A549 (cell line): ENCODE measurements at regions not wholly inside any gene's neighbourhood (a gene's known extent, or its start where the extent isn't known, plus 50 kb on each side); places are given as distances from the start of the nearest gene placed in this dataset.

Experiments used
- ATAC-seq, 2 experiments: fragments of 200-7000 bp in 1 of 2; fragments of >200 bp in 1 of 2; cut with Nextera tagmentation in 1 of 2; cut with Tn5 transposase in 1 of 2; 3 replicates each; pipeline versions ENCODE4 v1.8.0 to v1.9.1; 2018 to 2020; ENCODE audit warnings: mild to moderate bottlenecking in 1 of 2, moderate library complexity in 1 of 2
- CTCF ChIA-PET: fragments of 300-600 bp; sonication (Branson Sonifier 250); formaldehyde crosslinking; extraction: SDS; loops from one replicate; lab custom pipeline; 2021; ENCODE audit warnings: antibody characterized with exemption, inconsistent platforms; lab: Yijun Ruan, JAX
- POLR2A ChIA-PET: fragments of 350-600 bp; formaldehyde crosslinking; extraction: SDS; loops from one replicate; lab custom pipeline; 2021; ENCODE audit warnings: antibody characterized with exemption, inconsistent platforms; lab: Yijun Ruan, JAX
- DNase-seq, 2 experiments: peaks; one replicate each; pipeline versions ENCODE4 v3.0.0 to v3.0.0-alpha.2; 2011 to 2016; ENCODE audit warnings: low read depth in 1 of 2, low spot score in 1 of 2
- FAIRE-seq: peaks from 2 replicates; lab custom pipeline; 2011; peaks lifted over from hg19 to GRCh38; lab: Jason Lieb, UNC
- H3K27ac ChIP-seq, 2 experiments: fragments of >200 bp; sonication (Bioruptor Twin); formaldehyde crosslinking; 3 replicates each; pipeline ENCODE4 v1.5.1; 2016 to 2017
- H3K4me1 ChIP-seq: fragments of >200 bp; sonication (Bioruptor Twin); formaldehyde crosslinking; 3 replicates; pipeline ENCODE4 v1.6.1; 2016
- H3K4me2 ChIP-seq: fragments of >200 bp; sonication (Bioruptor Twin); formaldehyde crosslinking; 3 replicates; pipeline ENCODE4 v1.6.1; 2016
- H3K4me3 ChIP-seq: fragments of >200 bp; sonication (Bioruptor Twin); formaldehyde crosslinking; 3 replicates; pipeline ENCODE4 v1.5.1; 2016
- H3K9me3 ChIP-seq: fragments of >200 bp; sonication (Bioruptor Twin); formaldehyde crosslinking; 3 replicates; pipeline ENCODE4 v1.6.1; 2016
- CBX2 ChIP-seq: fragments of 200-600 bp; sonication (generic); IDR thresholded peaks from 2 replicates; pipeline ENCODE4 v1.6.1; 2016; ENCODE audit warnings: low read depth, mild to moderate bottlenecking, borderline replicate concordance
- CEBPB ChIP-seq, 2 experiments: fragments of >200 bp in 1 of 2; sonication (Bioruptor Twin) in 1 of 2; formaldehyde crosslinking in 1 of 2; IDR thresholded peaks; 2 replicates each; pipeline ENCODE4 v1.6.1; 2012 to 2016
- CHD4 ChIP-seq: fragments of 200-600 bp; sonication (generic); IDR thresholded peaks from 2 replicates; pipeline ENCODE4 v1.6.1; 2016; ENCODE audit warnings: antibody characterized with exemption, mild to moderate bottlenecking, borderline replicate concordance
- EHF ChIP-seq: fragments of 250-450 bp; sonication (Bioruptor Pico); IDR thresholded peaks from 2 replicates; pipeline ENCODE4 v1.5.0; 2020; ENCODE audit warnings: mild to moderate bottlenecking
- FOSB ChIP-seq: fragments of 250-450 bp; sonication (Bioruptor Pico); IDR thresholded peaks from 2 replicates; pipeline ENCODE4 v1.5.0; 2020; ENCODE audit warnings: mild to moderate bottlenecking, moderate library complexity
- FOSL2 ChIP-seq, 2 experiments: fragments of 450-650 bp in 1 of 2; fragments of >200 bp in 1 of 2; sonication (Bioruptor Twin) in 1 of 2; formaldehyde crosslinking; IDR thresholded peaks; 2 replicates each; pipeline versions ENCODE4 v1.5.0 to v1.6.1; 2016 to 2020; ENCODE audit warnings: mild to moderate bottlenecking in 1 of 2, moderate library complexity in 1 of 2
- FOXS1 ChIP-seq: fragments of 250-450 bp; sonication (Bioruptor Pico); IDR thresholded peaks from 2 replicates; pipeline ENCODE4 v1.5.0; 2020; ENCODE audit warnings: mild to moderate bottlenecking, moderate library complexity
- GATA3 ChIP-seq: IDR thresholded peaks from 2 replicates; pipeline ENCODE4 v1.6.1; 2012; ENCODE audit warnings: borderline replicate concordance
- HOXA7 ChIP-seq: fragments of 250-450 bp; sonication (Bioruptor Pico); IDR thresholded peaks from 2 replicates; pipeline ENCODE4 v1.5.0; 2020; ENCODE audit warnings: mild to moderate bottlenecking, moderate library complexity
- HOXB13 ChIP-seq: fragments of 250-450 bp; sonication (Bioruptor Pico); IDR thresholded peaks from 2 replicates; pipeline ENCODE4 v1.5.0; 2020; ENCODE audit warnings: low read depth, mild to moderate bottlenecking, moderate library complexity
- JUNB ChIP-seq: fragments of >200 bp; sonication (Bioruptor Twin); formaldehyde crosslinking; IDR thresholded peaks from 2 replicates; pipeline ENCODE4 v1.6.1; 2016
- KDM5A ChIP-seq: fragments of 200-600 bp; sonication (generic); IDR thresholded peaks from 2 replicates; pipeline ENCODE4 v1.6.1; 2016; ENCODE audit warnings: antibody characterized with exemption, mild to moderate bottlenecking
- MYC ChIP-seq: IDR thresholded peaks from 2 replicates; pipeline ENCODE4 v1.6.1; 2012; ENCODE audit warnings: mild to moderate bottlenecking, inconsistent platforms, low read length, improper control_type of control experiment, borderline replicate concordance
- NFE2L2 ChIP-seq: fragments of 150-350 bp; conservative IDR thresholded peaks from 2 replicates; pipeline ENCODE4 v1.6.1; 2014; ENCODE audit warnings: low read length
- NPAS2 ChIP-seq: fragments of 250-450 bp; sonication (Bioruptor Pico); IDR thresholded peaks from 2 replicates; pipeline ENCODE4 v1.8.0; 2022; ENCODE audit warnings: mild to moderate bottlenecking, moderate library complexity, borderline replicate concordance
- NR3C1 ChIP-seq: fragments of >200 bp; sonication (Bioruptor Twin); formaldehyde crosslinking; IDR thresholded peaks from 3 replicates; pipeline ENCODE4 v1.6.1; 2017
- RARB ChIP-seq: fragments of 250-450 bp; sonication (Bioruptor Pico); IDR thresholded peaks from 2 replicates; pipeline ENCODE4 v1.8.0; 2021; ENCODE audit warnings: mild to moderate bottlenecking, moderate library complexity
- RCOR1 ChIP-seq: fragments of 150-350 bp; IDR thresholded peaks from 2 replicates; pipeline ENCODE4 v1.6.1; 2014; ENCODE audit warnings: antibody characterized with exemption, low read length, low read depth
- RNF2 ChIP-seq: fragments of 200-600 bp; sonication (generic); IDR thresholded peaks from 2 replicates; pipeline ENCODE4 v1.6.1; 2016; ENCODE audit warnings: low read depth, mild to moderate bottlenecking, antibody characterized with exemption, moderate library complexity, borderline replicate concordance
- SMC3 ChIP-seq: fragments of >200 bp; sonication (Bioruptor Twin); formaldehyde crosslinking; IDR thresholded peaks from 3 replicates; pipeline ENCODE4 v1.6.1; 2018; ENCODE audit warnings: inconsistent platforms
- SREBF2 ChIP-seq: fragments of 450-650 bp; IDR thresholded peaks from 2 replicates; pipeline ENCODE4 v1.6.1; 2014; ENCODE audit warnings: mild to moderate bottlenecking, moderate library complexity
- TFCP2L1 ChIP-seq: fragments of 250-450 bp; sonication (Bioruptor Pico); IDR thresholded peaks from 2 replicates; pipeline ENCODE4 v1.5.0; 2021; ENCODE audit warnings: mild to moderate bottlenecking
- TP53 ChIP-seq: fragments of 250-450 bp; sonication (Bioruptor Pico); IDR thresholded peaks from 2 replicates; pipeline ENCODE4 v1.5.0; 2021; ENCODE audit warnings: mild to moderate bottlenecking, moderate library complexity
- ZFP36 ChIP-seq: fragments of 450-650 bp; IDR thresholded peaks from 2 replicates; pipeline ENCODE4 v1.6.1; 2014; ENCODE audit warnings: borderline replicate concordance; ENCODE audit not compliant: partially characterized antibody
- ZSCAN20 ChIP-seq: fragments of 250-450 bp; sonication (Bioruptor Pico); IDR thresholded peaks from 2 replicates; pipeline ENCODE4 v1.8.0; 2022; ENCODE audit warnings: mild to moderate bottlenecking, moderate library complexity
- WGBS: methylation state at CpG from one replicate; pipeline ENCODE4 v1.1.6; 2017; ENCODE audit errors: missing lambda C conversion rate; 5-methylcytosine and 5-hydroxymethylcytosine counted together
- TF ChIP-seq, protein P1 (sequence below): IDR thresholded peaks from 2 replicates; pipeline ENCODE4 v1.6.1; 2012
- TF ChIP-seq, protein P2 (sequence below): IDR thresholded peaks from 2 replicates; pipeline ENCODE4 v1.6.1; 2012; ENCODE audit warnings: low read depth, borderline replicate concordance
- TF ChIP-seq, protein P3 (sequence below): IDR thresholded peaks from 2 replicates; pipeline ENCODE4 v1.6.1; 2012
- TF ChIP-seq, protein P4 (sequence below): fragments of >200 bp; sonication (Bioruptor Twin); formaldehyde crosslinking; IDR thresholded peaks from 3 replicates; pipeline ENCODE4 v1.6.1; 2016
- TF ChIP-seq, protein P5 (sequence below): fragments of 250-450 bp; sonication (Bioruptor Pico); IDR thresholded peaks from 2 replicates; pipeline ENCODE4 v1.5.0; 2020; ENCODE audit warnings: low read depth, mild to moderate bottlenecking, moderate library complexity
- TF ChIP-seq, protein P6 (sequence below): fragments of 450-650 bp; IDR thresholded peaks from 2 replicates; pipeline ENCODE4 v1.6.1; 2014; ENCODE audit warnings: antibody characterized with exemption

DNA sequence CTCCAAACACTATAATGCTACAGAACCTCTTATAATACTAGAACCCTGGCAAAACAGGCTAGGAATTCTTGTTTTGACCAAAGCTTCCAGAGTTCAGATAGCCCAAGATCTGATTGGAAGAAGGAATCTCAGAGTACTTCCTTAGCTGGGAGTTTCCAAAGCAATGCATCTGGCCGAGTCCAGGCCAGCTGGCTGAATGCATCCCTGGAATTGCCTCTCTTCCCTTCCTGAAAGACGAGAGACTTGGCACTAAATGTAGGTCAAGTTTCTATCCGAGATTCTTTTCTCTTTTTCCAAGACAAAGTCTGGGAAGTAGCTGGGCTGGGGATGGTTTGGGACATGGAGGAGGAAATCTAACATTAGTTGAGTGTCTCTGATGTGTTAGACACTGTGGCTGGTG, 68.7 kb upstream of the ADPGK start:
- no peak for DNase-seq
- Histone ChIP-seq H3K27ac (no peak overlapping the region), H3K9me3 (no peaks in the 10 kb centered on the region), H3K4me3 (no peak overlapping the region), H3K4me1 (no peaks in the 10 kb centered on the region), H3K4me2 (no peak overlapping the region)
- ATAC-seq = no peak
- POLR2A ChIA-PET = no interaction called here
- FAIRE-seq = no peak
- 34% methylated on average over 3 of the region's 3 CpGs for WGBS
- TF ChIP-seq, protein P1, sequence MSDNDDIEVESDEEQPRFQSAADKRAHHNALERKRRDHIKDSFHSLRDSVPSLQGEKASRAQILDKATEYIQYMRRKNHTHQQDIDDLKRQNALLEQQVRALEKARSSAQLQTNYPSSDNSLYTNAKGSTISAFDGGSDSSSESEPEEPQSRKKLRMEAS = no peak
- TF ChIP-seq, protein P2, sequence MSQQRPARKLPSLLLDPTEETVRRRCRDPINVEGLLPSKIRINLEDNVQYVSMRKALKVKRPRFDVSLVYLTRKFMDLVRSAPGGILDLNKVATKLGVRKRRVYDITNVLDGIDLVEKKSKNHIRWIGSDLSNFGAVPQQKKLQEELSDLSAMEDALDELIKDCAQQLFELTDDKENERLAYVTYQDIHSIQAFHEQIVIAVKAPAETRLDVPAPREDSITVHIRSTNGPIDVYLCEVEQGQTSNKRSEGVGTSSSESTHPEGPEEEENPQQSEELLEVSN = no peak
- TF ChIP-seq JUNB (no peak), RNF2 (no peak), ZSCAN20 (CRISPR knock-in tag) (no peak), CHD4 (no peak), EHF (CRISPR knock-in tag) (no peak), FOSB (no peak), TFCP2L1 (CRISPR knock-in tag) (no peak), FOSL2 (IDR thresholded peaks at IDR 0.05) (no peak), FOSL2 (CRISPR knock-in tag; IDR thresholded peaks at IDR 0.05) (no peak), RARB (CRISPR knock-in tag) (no peak), SREBF2 (no peak), TP53 (CRISPR knock-in tag) (no peak), MYC (no peak), KDM5A (no peak), SMC3 (no peak), NR3C1 (no peak)
- TF ChIP-seq, protein P3, sequence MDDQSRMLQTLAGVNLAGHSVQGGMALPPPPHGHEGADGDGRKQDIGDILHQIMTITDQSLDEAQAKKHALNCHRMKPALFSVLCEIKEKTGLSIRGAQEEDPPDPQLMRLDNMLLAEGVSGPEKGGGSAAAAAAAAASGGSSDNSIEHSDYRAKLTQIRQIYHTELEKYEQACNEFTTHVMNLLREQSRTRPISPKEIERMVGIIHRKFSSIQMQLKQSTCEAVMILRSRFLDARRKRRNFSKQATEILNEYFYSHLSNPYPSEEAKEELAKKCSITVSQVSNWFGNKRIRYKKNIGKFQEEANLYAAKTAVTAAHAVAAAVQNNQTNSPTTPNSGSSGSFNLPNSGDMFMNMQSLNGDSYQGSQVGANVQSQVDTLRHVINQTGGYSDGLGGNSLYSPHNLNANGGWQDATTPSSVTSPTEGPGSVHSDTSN = no peak
- TF ChIP-seq, protein P4, sequence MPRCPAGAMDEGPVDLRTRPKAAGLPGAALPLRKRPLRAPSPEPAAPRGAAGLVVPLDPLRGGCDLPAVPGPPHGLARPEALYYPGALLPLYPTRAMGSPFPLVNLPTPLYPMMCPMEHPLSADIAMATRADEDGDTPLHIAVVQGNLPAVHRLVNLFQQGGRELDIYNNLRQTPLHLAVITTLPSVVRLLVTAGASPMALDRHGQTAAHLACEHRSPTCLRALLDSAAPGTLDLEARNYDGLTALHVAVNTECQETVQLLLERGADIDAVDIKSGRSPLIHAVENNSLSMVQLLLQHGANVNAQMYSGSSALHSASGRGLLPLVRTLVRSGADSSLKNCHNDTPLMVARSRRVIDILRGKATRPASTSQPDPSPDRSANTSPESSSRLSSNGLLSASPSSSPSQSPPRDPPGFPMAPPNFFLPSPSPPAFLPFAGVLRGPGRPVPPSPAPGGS = no peak
- CTCF ChIA-PET = interaction anchor here (1.6 kb wide), 2 partner anchors 19 to 229 kb away, joined by 3 read pairs; no protein-coding TSS in a partner anchor

DNA sequence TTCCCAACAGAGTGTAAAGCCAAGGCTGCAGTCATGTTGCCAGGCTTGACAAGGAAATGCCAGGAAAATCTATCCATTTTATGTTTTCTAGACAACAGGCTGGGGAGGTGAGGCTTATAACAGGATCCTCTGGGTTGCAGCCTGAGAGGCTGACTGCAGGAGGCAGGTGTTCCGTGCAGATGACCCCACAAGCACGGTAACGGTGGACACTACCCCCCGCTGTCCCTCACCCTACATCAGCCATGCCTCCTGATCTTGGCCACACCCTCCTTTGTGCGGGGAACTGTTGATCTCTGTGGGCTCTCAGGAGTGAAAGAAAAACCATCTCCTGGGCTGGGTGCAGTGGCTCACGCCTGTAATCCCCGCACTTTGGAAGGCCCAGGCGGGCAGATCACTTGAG, 68.0 kb upstream of the ADPGK start:
- Histone ChIP-seq H3K27ac (no peak overlapping the region), H3K4me3 (no peak overlapping the region), H3K4me2 (no peak overlapping the region), H3K9me3 (no peaks in the 10 kb centered on the region), H3K4me1 (no peaks in the 10 kb centered on the region)
- no peak for ATAC-seq
- no peak for FAIRE-seq
- no peak for DNase-seq
- TF ChIP-seq CEBPB (IDR thresholded peaks at IDR 0.05) (no peak), MYC (no peak), FOXS1 (CRISPR knock-in tag) (no peak), HOXA7 (CRISPR knock-in tag) (no peak), ZFP36 (no peak), GATA3 (no peak), NPAS2 (CRISPR knock-in tag) (no peak), RCOR1 (no peak), ZSCAN20 (CRISPR knock-in tag) (no peak), CBX2 (no peak), HOXB13 (CRISPR knock-in tag) (no peak), CHD4 (no peak), NFE2L2 (no peak)
- TF ChIP-seq, protein P5, sequence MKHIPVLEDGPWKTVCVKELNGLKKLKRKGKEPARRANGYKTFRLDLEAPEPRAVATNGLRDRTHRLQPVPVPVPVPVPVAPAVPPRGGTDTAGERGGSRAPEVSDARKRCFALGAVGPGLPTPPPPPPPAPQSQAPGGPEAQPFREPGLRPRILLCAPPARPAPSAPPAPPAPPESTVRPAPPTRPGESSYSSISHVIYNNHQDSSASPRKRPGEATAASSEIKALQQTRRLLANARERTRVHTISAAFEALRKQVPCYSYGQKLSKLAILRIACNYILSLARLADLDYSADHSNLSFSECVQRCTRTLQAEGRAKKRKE (CRISPR knock-in tag) = no peak
- TF ChIP-seq, protein P6, sequence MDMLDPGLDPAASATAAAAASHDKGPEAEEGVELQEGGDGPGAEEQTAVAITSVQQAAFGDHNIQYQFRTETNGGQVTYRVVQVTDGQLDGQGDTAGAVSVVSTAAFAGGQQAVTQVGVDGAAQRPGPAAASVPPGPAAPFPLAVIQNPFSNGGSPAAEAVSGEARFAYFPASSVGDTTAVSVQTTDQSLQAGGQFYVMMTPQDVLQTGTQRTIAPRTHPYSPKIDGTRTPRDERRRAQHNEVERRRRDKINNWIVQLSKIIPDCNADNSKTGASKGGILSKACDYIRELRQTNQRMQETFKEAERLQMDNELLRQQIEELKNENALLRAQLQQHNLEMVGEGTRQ = no peak
- 21% methylated on average over 8 of the region's 8 CpGs for WGBS
- POLR2A ChIA-PET = no interaction called here
- CTCF ChIA-PET = no interaction called here
